ENCODE measurements at regions not wholly inside any gene's neighbourhood (a gene's known extent, or its start where the extent isn't known, plus 50 kb on each side); places are given as distances from the start of the nearest gene placed in this dataset.

DNA sequence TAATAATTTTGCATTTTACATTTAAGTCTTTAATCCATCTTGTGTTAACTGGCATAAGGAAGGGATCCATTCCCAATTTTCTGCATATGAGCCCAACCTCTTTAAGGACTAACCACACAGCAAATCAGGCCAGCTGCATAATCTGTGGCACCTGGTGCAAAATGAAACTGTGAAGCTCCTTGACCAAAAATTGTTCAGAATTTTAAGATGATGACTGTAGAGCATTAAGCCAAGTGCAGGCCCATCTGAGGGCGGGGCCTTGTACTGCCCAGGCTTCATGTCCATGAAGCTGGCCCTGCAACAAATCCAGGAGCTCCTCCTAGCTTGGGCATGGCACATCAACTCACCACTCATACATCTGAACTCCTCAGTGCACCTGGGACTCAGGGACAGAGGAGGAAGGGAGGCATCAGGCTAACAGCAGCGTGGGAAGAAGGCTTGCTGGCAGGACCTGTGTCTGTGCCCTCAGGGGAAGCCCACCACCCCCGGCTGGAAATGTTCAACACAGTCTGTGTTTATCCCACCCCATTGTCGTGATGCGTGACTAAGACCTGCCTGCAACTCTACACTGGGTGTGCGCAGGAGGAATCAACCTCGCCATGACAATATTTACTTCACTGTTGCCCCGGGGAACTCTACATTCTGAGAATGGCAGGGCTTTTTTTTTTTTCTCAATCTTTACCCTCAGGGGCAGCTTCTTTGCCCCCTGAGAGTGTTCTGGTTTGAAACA lies 128.9 kb upstream of the SIX2 start:
- TF ChIP-seq CTCF (IDR thresholded peaks at IDR 0.05) (no peak), POLR2A (IDR thresholded peaks at IDR 0.05) (no peak)
- H3K36me3 ChIP-seq = no peaks in the 10 kb centered on the region
- no peaks in the 10 kb centered on the region for H3K27me3 ChIP-seq
- H3K4me3 ChIP-seq = no peak overlapping the region
- DNase-seq (ENCODE audit: low spot score in 2 of 2) = no peak
- H3K27ac ChIP-seq = no peak overlapping the region
- peaks cover 0 to 7% (median 0%) of the 10 kb centered on the region in 4 donors for H3K4me1 ChIP-seq
- H3K9me3 ChIP-seq = no peaks in the 10 kb centered on the region
- 88 to 92% methylated on average over 8 of the region's 8 CpGs for WGBS, 2 donors

GRCh38 chr2:45134726-45135125 lies 125.5 kb upstream of the SIX2 start:
- WGBS, 2 donors = 19 to 20% methylated on average over 3 of the region's 3 CpGs
- Histone ChIP-seq H3K4me3 (no peak overlapping the region), H3K36me3 (no peaks in the 10 kb centered on the region), H3K4me1 (peaks cover 0 to 7% (median 0%) of the 10 kb centered on the region in 4 donors), H3K27me3 (no peaks in the 10 kb centered on the region), H3K27ac (no peak overlapping the region), H3K9me3 (no peaks in the 10 kb centered on the region)
- peak in 1 of 2 donors; percentile 20 for DNase-seq (ENCODE audit: low spot score in 2 of 2)
- TF ChIP-seq EP300 (IDR thresholded peaks at IDR 0.05) (peak in 1 of 2 donors; percentile 40), POLR2A (IDR thresholded peaks at IDR 0.05) (no peak)

DNA sequence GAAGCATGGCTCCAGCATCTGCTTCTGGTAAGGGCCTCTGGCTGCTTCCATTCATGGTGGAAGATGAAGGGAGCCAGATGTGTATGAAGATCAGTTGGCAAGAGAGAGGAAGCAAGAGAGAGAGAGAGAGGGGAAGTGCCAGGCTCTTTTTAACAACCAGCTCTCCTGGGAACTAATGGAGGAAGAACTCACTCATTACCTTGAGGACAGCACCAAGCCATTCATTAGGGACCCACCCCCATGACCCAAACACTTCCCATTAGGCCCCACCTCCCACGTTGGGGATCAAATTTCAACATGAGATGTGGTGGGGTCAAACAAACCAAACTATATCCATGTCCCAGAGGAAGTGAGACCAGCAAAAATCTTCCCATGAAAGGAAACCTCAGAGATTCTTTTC lies 124.8 kb upstream of the SIX2 start:
- H3K27ac ChIP-seq = no peak overlapping the region
- H3K4me3 ChIP-seq = no peak overlapping the region
- no peak for TF ChIP-seq CTCF (IDR thresholded peaks at IDR 0.05)
- no peak for TF ChIP-seq EP300 (IDR thresholded peaks at IDR 0.05)
- no peak for TF ChIP-seq POLR2A (IDR thresholded peaks at IDR 0.05)
- WGBS, 2 donors = 0 to 7% methylated on average over 1 of the region's 1 CpG
- no peak for DNase-seq (ENCODE audit: low spot score in 2 of 2)
- no peaks in the 10 kb centered on the region for H3K27me3 ChIP-seq
- H3K4me1 ChIP-seq = peaks cover 0 to 7% (median 0%) of the 10 kb centered on the region in 4 donors
- no peaks in the 10 kb centered on the region for H3K36me3 ChIP-seq
- H3K9me3 ChIP-seq = no peaks in the 10 kb centered on the region

DNA sequence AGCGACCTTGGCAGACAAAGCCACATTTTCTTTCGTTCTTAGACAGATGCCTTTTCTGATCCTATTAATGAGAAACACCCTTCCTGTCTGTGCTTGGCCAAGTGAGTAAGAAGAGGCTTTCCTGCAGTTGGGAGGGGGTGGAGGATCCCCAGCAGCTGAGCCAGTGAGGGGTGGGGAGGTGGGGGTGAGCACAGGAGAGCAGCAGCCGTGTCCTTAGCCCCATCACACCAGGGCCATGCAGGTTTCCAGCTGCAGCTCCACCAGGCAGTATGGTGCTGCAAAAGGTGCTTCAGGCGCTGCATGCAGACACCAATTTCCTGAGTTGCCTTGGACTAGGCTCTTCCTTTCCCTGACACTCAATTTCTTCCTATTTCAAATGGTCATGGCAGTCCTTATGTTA lies 123.3 kb upstream of the SIX2 start:
- Histone ChIP-seq H3K4me1 (peaks cover 0 to 7% (median 0%) of the 10 kb centered on the region in 4 donors), H3K9me3 (no peaks in the 10 kb centered on the region), H3K36me3 (no peaks in the 10 kb centered on the region), H3K27me3 (no peaks in the 10 kb centered on the region), H3K27ac (no peak overlapping the region), H3K4me3 (no peak overlapping the region)
- WGBS, 2 donors = 88 to 91% methylated on average over 4 of the region's 4 CpGs
- DNase-seq (ENCODE audit: low spot score in 2 of 2) = no peak
- TF ChIP-seq CTCF (IDR thresholded peaks at IDR 0.05) (no peak), POLR2A (IDR thresholded peaks at IDR 0.05) (no peak)

DNA sequence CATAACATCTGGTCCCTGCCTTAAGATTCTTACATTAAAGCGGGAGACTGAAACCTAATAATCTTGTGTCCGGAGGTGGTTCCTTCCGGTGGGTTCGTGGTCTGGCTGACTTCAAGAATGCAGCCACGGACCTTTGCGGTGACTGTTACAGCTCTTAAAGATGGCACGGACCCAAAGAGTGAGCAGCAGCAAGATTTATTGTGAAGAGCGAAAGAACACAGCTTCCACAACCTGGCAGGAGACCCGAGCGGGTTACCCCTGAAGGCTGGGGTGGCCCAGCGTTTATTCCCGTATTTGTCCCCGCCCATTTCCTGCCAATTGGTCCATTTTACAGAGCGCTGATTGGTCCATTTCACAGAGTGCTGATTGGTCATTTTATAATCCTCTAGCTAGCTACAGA lies 122.3 kb upstream of the SIX2 start:
- 75 to 93% methylated on average over 13 to 14 of the region's 14 CpGs for WGBS, 2 donors
- no peak overlapping the region for H3K27ac ChIP-seq
- H3K4me3 ChIP-seq = no peak overlapping the region
- no peaks in the 10 kb centered on the region for H3K36me3 ChIP-seq
- TF ChIP-seq EP300 (IDR thresholded peaks at IDR 0.05) (no peak), CTCF (IDR thresholded peaks at IDR 0.05) (no peak), POLR2A (IDR thresholded peaks at IDR 0.05) (no peak)
- no peak for DNase-seq (ENCODE audit: low spot score in 2 of 2)
- H3K4me1 ChIP-seq = peaks cover 0 to 7% (median 0%) of the 10 kb centered on the region in 4 donors
- no peaks in the 10 kb centered on the region for H3K27me3 ChIP-seq
- H3K9me3 ChIP-seq = no peaks in the 10 kb centered on the region

All from tibial nerve (tissue), 4 donors.